ENCODE measurements at regions not wholly inside any gene's neighbourhood (a gene's known extent, or its start where the extent isn't known, plus 50 kb on each side); places are given as distances from the start of the nearest gene placed in this dataset.

DNA sequence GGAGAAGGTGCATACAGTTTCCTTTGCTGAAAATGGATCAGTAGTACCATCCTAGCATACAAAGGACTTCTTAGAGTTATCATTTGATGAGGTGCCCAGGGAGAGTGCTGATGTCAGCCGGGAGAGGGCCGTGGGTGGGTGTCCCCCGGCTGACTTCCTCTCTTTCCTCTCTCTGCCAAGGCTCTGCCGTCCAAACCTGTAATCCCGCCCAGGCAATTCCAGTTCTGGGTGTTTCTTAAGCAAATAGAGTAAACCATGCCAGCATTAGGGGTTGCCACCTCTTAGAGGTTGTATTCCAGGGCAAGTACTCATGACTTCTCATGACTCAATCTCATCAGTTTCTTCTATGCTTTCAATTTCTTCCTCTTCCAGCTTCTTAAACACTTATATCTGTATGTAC lies 117.2 kb downstream of the GATA6 start:
- H3K14ac ChIP-seq (ENCODE audit: insufficient read depth, low read length), result no peak overlapping the region
- no peak overlapping the region for H3K56ac ChIP-seq (ENCODE audit: insufficient read length, low read depth, low read length)
- no peaks in the 10 kb centered on the region for H4K20me1 ChIP-seq (ENCODE audit: control insufficient read depth, insufficient read depth, insufficient read length)
- no peak overlapping the region for H4K91ac ChIP-seq (ENCODE audit: insufficient read length, low read depth, low read length)
- H2BK20ac ChIP-seq (ENCODE audit: low read depth, low read length, poor library complexity, severe bottlenecking), result no peak overlapping the region
- Mint-ChIP-seq H3K4me1 (0 out of 4 replicates have a peak, but pooled peaks cover 0 to 4% of the 10 kb centered on the region in 2 experiments), H3K4me3 (no peak overlapping the region), H3K9me3 (peaks cover 0 to 3% of the 10 kb centered on the region in 2 experiments; a peak in 1 of 5 replicates), H3K27me3 (ENCODE audit: low read depth) (peaks cover 6% of the 10 kb centered on the region), H3K36me3 (ENCODE audit: insufficient read depth in 1 of 3, low read depth in 3 of 3) (no peaks in the 10 kb centered on the region; a peak in 1 of 7 replicates), H3K27ac (no peak overlapping the region; a peak in 1 of 7 replicates)
- H2BK12ac ChIP-seq (ENCODE audit: insufficient read length, low read depth, low read length), result no peak overlapping the region
- no peak overlapping the region for H2AK5ac ChIP-seq (ENCODE audit: insufficient read length, low read length)
- TF ChIP-seq, protein P1, sequence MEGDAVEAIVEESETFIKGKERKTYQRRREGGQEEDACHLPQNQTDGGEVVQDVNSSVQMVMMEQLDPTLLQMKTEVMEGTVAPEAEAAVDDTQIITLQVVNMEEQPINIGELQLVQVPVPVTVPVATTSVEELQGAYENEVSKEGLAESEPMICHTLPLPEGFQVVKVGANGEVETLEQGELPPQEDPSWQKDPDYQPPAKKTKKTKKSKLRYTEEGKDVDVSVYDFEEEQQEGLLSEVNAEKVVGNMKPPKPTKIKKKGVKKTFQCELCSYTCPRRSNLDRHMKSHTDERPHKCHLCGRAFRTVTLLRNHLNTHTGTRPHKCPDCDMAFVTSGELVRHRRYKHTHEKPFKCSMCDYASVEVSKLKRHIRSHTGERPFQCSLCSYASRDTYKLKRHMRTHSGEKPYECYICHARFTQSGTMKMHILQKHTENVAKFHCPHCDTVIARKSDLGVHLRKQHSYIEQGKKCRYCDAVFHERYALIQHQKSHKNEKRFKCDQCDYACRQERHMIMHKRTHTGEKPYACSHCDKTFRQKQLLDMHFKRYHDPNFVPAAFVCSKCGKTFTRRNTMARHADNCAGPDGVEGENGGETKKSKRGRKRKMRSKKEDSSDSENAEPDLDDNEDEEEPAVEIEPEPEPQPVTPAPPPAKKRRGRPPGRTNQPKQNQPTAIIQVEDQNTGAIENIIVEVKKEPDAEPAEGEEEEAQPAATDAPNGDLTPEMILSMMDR (conservative IDR thresholded peaks at IDR 0.05), result no peak
- no peak overlapping the region for H4K5ac ChIP-seq (ENCODE audit: insufficient read length, low read depth, low read length)
- H3K79me1 ChIP-seq (ENCODE audit: insufficient read depth, low read depth, low read length, poor library complexity, severe bottlenecking), result no peaks in the 10 kb centered on the region
- H3K9me3 ChIP-seq (ENCODE audit: control insufficient read depth, low read depth, low read length), result no peaks in the 10 kb centered on the region
- H3K27ac ChIP-seq (ENCODE audit: insufficient read length, low read depth, low read length), result no peak overlapping the region
- no peak overlapping the region for H3K18ac ChIP-seq (ENCODE audit: insufficient read length, low read depth, low read length)
- no peaks in the 10 kb centered on the region for H3K79me2 ChIP-seq (ENCODE audit: insufficient read depth, low read length)
- no peak overlapping the region for H3K4ac ChIP-seq (ENCODE audit: low read depth, low read length)
- H3K4me2 ChIP-seq (ENCODE audit: insufficient read depth, insufficient read length, low read length), result no peak overlapping the region
- H4K8ac ChIP-seq (replicated peaks; ENCODE audit: insufficient read length, low read depth, low read length), result no peak overlapping the region
- no peaks in the 10 kb centered on the region for H3K27me3 ChIP-seq (ENCODE audit: insufficient read depth, low read length)
- no peaks in the 10 kb centered on the region for H3K4me1 ChIP-seq (ENCODE audit: insufficient read depth, low read length)
- no peak overlapping the region for H2BK15ac ChIP-seq (ENCODE audit: low read depth, low read length)
- no peak overlapping the region for H2AFZ ChIP-seq (ENCODE audit: low read length)
- no peak overlapping the region for H3K9ac ChIP-seq (ENCODE audit: extremely low read depth, insufficient read length, low read length)
- no peak for DNase-seq
- H2BK120ac ChIP-seq (ENCODE audit: low read depth, low read length, poor library complexity, severe bottlenecking), result no peak overlapping the region
- no peak overlapping the region for H2BK5ac ChIP-seq (ENCODE audit: insufficient read length, low read length)
- WGBS (ENCODE audit: extremely low coverage, insufficient read length, low lambda C conversion rate), result no CpG with 5 or more reads among the region's 5 CpGs
- no peaks in the 10 kb centered on the region for H3K23me2 ChIP-seq (ENCODE audit: insufficient read length, low read depth, low read length, poor library complexity, severe bottlenecking)
- no peak overlapping the region for H3T11ph ChIP-seq (ENCODE audit: low read length)
- H3K23ac ChIP-seq (ENCODE audit: insufficient read length, low read depth, low read length), result no peak overlapping the region
